H1 (cell line): ENCODE measurements at regions not wholly inside any gene's neighbourhood (a gene's known extent, or its start where the extent isn't known, plus 50 kb on each side); places are given as distances from the start of the nearest gene placed in this dataset.

ENCODE experiments used
- CTCF ChIA-PET: fragments of 300-600 bp; sonication (Branson Sonifier 250); formaldehyde crosslinking; loops from one replicate; lab custom pipeline; 2021; ENCODE audit not compliant: partially characterized antibody; lab: Charles Lee
- POLR2A ChIA-PET: fragments of 300-600 bp; sonication (Branson Sonifier 250); formaldehyde crosslinking; loops from one replicate; lab custom pipeline; 2021; ENCODE audit warnings: inconsistent platforms; ENCODE audit not compliant: partially characterized antibody; lab: Charles Lee
- DNase-seq, 2 experiments: peaks; one replicate each; pipeline versions ENCODE4 v3.0.0 to v3.0.0-alpha.2; 2010 to 2022; ENCODE audit warnings: low spot score in 2 of 2, low read depth in 1 of 2, mixed read lengths in 1 of 2
- FAIRE-seq: peaks from 2 replicates; lab custom pipeline; 2011; peaks lifted over from hg19 to GRCh38; lab: Jason Lieb, UNC
- H2AFZ ChIP-seq: 2 replicates; pipeline ENCODE4 v1.8.1; 2012; ENCODE audit warnings: low read length, inconsistent platforms
- H2AK5ac ChIP-seq: 2 replicates; pipeline ENCODE4 v1.6.1; 2013; ENCODE audit warnings: low read depth, low read length
- H2BK120ac ChIP-seq: replicated peaks from 2 replicates; pipeline ENCODE3; 2013; ENCODE audit warnings: low read depth, low read length, inconsistent platforms
- H2BK12ac ChIP-seq: 2 replicates; pipeline ENCODE4 v1.6.1; 2013; ENCODE audit warnings: low read depth, low read length
- H2BK15ac ChIP-seq: 2 replicates; pipeline ENCODE4 v1.6.1; 2013; ENCODE audit warnings: low read length
- H2BK20ac ChIP-seq: 2 replicates; pipeline ENCODE4 v1.6.1; 2013; ENCODE audit warnings: low read length
- H2BK5ac ChIP-seq: 2 replicates; pipeline ENCODE4 v1.6.1; 2013; ENCODE audit warnings: low read depth, low read length
- H3K14ac ChIP-seq: 2 replicates; pipeline ENCODE4 v1.6.1; 2013; ENCODE audit warnings: inconsistent platforms; ENCODE audit not compliant: insufficient read length
- H3K18ac ChIP-seq: 2 replicates; pipeline ENCODE4 v1.6.1; 2013; ENCODE audit warnings: low read length; ENCODE audit errors: extremely low read depth
- H3K23ac ChIP-seq: 2 replicates; pipeline ENCODE4 v1.6.1; 2013; ENCODE audit warnings: inconsistent platforms; ENCODE audit not compliant: insufficient read length
- H3K23me2 ChIP-seq: 2 replicates; pipeline ENCODE4 v1.6.1; 2013; ENCODE audit warnings: low read depth, low read length
- H3K27ac ChIP-seq: 2 replicates; pipeline ENCODE4 v1.6.1; 2011; ENCODE audit warnings: low read depth, low read length, inconsistent platforms
- H3K27me3 ChIP-seq, 4 experiments: replicated peaks in 1 of 4; 1 replicate in 1 of 4; 2 replicates in 3 of 4; pipeline versions ENCODE4 v1.6.1 to v1.8.1; 2011 to 2013; ENCODE audit warnings: low read length in 3 of 4, mild to moderate bottlenecking in 3 of 4, inconsistent platforms in 2 of 4, mixed read lengths in 2 of 4, moderate library complexity in 1 of 4; ENCODE audit not compliant: control insufficient read depth in 3 of 4, insufficient read depth in 3 of 4; ENCODE audit errors: extremely low read depth in 1 of 4
- H3K36me3 ChIP-seq, 4 experiments: 2 replicates each; pipeline versions ENCODE4 v1.6.1 to v1.8.1; 2011 to 2013; ENCODE audit warnings: mild to moderate bottlenecking in 4 of 4, low read length in 3 of 4, moderate library complexity in 2 of 4, control low read depth in 1 of 4, inconsistent platforms in 1 of 4; ENCODE audit not compliant: insufficient read depth in 4 of 4, control insufficient read depth in 2 of 4
- H3K4ac ChIP-seq: replicated peaks from 2 replicates; pipeline ENCODE3; 2013; ENCODE audit warnings: low read length, low read depth, mixed read lengths, inconsistent platforms; ENCODE audit not compliant: insufficient read length
- H3K4me1 ChIP-seq, 4 experiments: replicated peaks in 1 of 4; 1 replicate in 1 of 4; 2 replicates in 3 of 4; pipeline versions ENCODE4 v1.6.1 to v1.8.1; 2011 to 2013; ENCODE audit warnings: low read length in 3 of 4, inconsistent platforms in 2 of 4, mixed read lengths in 1 of 4; ENCODE audit not compliant: insufficient read depth in 4 of 4, control insufficient read depth in 3 of 4
- H3K4me2 ChIP-seq, 2 experiments: 2 replicates each; pipeline versions ENCODE4 v1.6.1 to v1.8.1; 2011 to 2013; ENCODE audit warnings: low read depth in 2 of 2, low read length in 2 of 2, control low read depth in 1 of 2, inconsistent platforms in 1 of 2, mild to moderate bottlenecking in 1 of 2; ENCODE audit not compliant: insufficient read depth in 1 of 2
- H3K4me3 ChIP-seq, 4 experiments: fragments of 200-600, 300-600 bp in 1 of 4; sonication (generic), shearing (Covaris generic), sonication (Bioruptor Twin) in 1 of 4; 2 replicates each; pipeline versions ENCODE4 v1.5.1 to v1.8.1; 2011 to 2016; ENCODE audit warnings: low read length in 4 of 4, low read depth in 3 of 4, control low read depth in 2 of 4, inconsistent platforms in 2 of 4, mild to moderate bottlenecking in 2 of 4, mixed read lengths in 1 of 4, moderate library complexity in 1 of 4; ENCODE audit not compliant: insufficient read depth in 2 of 4; ENCODE audit errors: extremely low read depth in 1 of 4
- H3K56ac ChIP-seq: replicated peaks from 2 replicates; pipeline ENCODE3; 2013; ENCODE audit warnings: low read depth, mild to moderate bottlenecking, mixed read lengths, low read length, inconsistent platforms; ENCODE audit not compliant: insufficient read length
- H3K79me1 ChIP-seq: 2 replicates; pipeline ENCODE4 v1.6.1; 2013; ENCODE audit warnings: low read depth, low read length, control low read depth
- H3K79me2 ChIP-seq, 2 experiments: 2 replicates each; pipeline versions ENCODE4 v1.6.1 to v1.8.1; 2012 to 2013; ENCODE audit warnings: low read length in 2 of 2, mild to moderate bottlenecking in 2 of 2, inconsistent platforms in 1 of 2; ENCODE audit not compliant: insufficient read depth in 2 of 2, control insufficient read depth in 1 of 2
- H3K9ac ChIP-seq, 4 experiments: replicated peaks in 1 of 4; 1 replicate in 1 of 4; 2 replicates in 3 of 4; pipeline versions ENCODE4 v1.6.1 to v1.8.1; 2011 to 2013; ENCODE audit warnings: low read depth in 3 of 4, low read length in 3 of 4, control low read depth in 2 of 4, mild to moderate bottlenecking in 2 of 4, moderate library complexity in 2 of 4, inconsistent platforms in 1 of 4; ENCODE audit errors: extremely low read depth in 1 of 4
- H3K9me3 ChIP-seq, 2 experiments: 2 replicates each; pipeline versions ENCODE4 v1.6.1 to v1.8.1; 2012 to 2013; ENCODE audit warnings: mild to moderate bottlenecking in 2 of 2, moderate library complexity in 2 of 2, control low read depth in 1 of 2, inconsistent platforms in 1 of 2, low read depth in 1 of 2, low read length in 1 of 2, mixed read lengths in 1 of 2; ENCODE audit not compliant: insufficient read depth in 2 of 2
- H4K20me1 ChIP-seq, 2 experiments: replicated peaks in 1 of 2; 2 replicates each; pipeline versions ENCODE3 to v1.8.1; 2011 to 2013; ENCODE audit warnings: inconsistent platforms in 2 of 2, low read length in 2 of 2, mild to moderate bottlenecking in 1 of 2; ENCODE audit not compliant: insufficient read depth in 2 of 2, control insufficient read depth in 1 of 2
- H4K5ac ChIP-seq: 2 replicates; pipeline ENCODE4 v1.6.1; 2013; ENCODE audit warnings: low read length, low read depth, mixed read lengths, inconsistent platforms; ENCODE audit not compliant: insufficient read length
- H4K8ac ChIP-seq: 2 replicates; pipeline ENCODE4 v1.8.0; 2013; ENCODE audit warnings: mild to moderate bottlenecking, moderate library complexity, low read length, inconsistent platforms; ENCODE audit not compliant: insufficient read depth; ENCODE audit errors: extremely low read depth
- H4K91ac ChIP-seq: replicated peaks from 2 replicates; pipeline ENCODE3; 2013; ENCODE audit warnings: low read length, mixed read lengths, inconsistent platforms; ENCODE audit not compliant: insufficient read length
- GABPA ChIP-seq: IDR thresholded peaks from 2 replicates; pipeline ENCODE4 v1.6.1; 2011; ENCODE audit warnings: mild to moderate bottlenecking, low read length, moderate library complexity, borderline replicate concordance; ENCODE audit not compliant: insufficient read depth
- KDM4A ChIP-seq: IDR thresholded peaks from one replicate; pipeline ENCODE4 v1.7.1; 2012; ENCODE audit warnings: low read depth, mild to moderate bottlenecking, moderate library complexity, low read length, inconsistent platforms; ENCODE audit not compliant: severe bottlenecking
- POLR2A ChIP-seq, 2 experiments: IDR thresholded peaks; 1 replicate in 1 of 2; 2 replicates in 1 of 2; pipeline ENCODE4 v1.6.1; 2011; ENCODE audit warnings: low read depth in 2 of 2, low read length in 2 of 2, mild to moderate bottlenecking in 2 of 2; ENCODE audit errors: control extremely low read depth in 1 of 2
- SIN3A ChIP-seq, 2 experiments: IDR thresholded peaks in 1 of 2; conservative IDR thresholded peaks in 1 of 2; 2 replicates each; pipeline ENCODE4 v1.6.1; 2011 to 2012; ENCODE audit warnings: low read length in 2 of 2, improper control_type of control experiment in 1 of 2, low read depth in 1 of 2, mild to moderate bottlenecking in 1 of 2
- TEAD4 ChIP-seq: IDR thresholded peaks from 2 replicates; pipeline ENCODE4 v1.6.1; 2012; ENCODE audit warnings: low read depth, low read length, inconsistent platforms, mixed read lengths
- WGBS, 2 experiments: shearing (Covaris generic) in 1 of 2; methylation state at CpG; one replicate each; pipeline versions ENCODE4 v1.1.6 to v1.1.7; 2013 to 2015; ENCODE audit warnings: low lambda C conversion rate in 2 of 2, mixed read lengths in 2 of 2, inconsistent platforms in 1 of 2, low coverage in 1 of 2, missing lambda C conversion rate in 1 of 2; ENCODE audit not compliant: insufficient replicate concordance in 2 of 2, insufficient coverage in 1 of 2, insufficient read length in 1 of 2; ENCODE audit errors: extremely low coverage in 1 of 2, missing lambda C conversion rate in 1 of 2; 5-methylcytosine and 5-hydroxymethylcytosine counted together

GRCh38 chr2:176643646-176644045 is 374.4 kb downstream of the MTX2 start:
- Histone ChIP-seq H3K36me3 (no peaks in the 10 kb centered on the region), H2BK5ac (no peak overlapping the region), H2BK20ac (no peak overlapping the region), H3K56ac (no peak overlapping the region), H2AK5ac (no peak overlapping the region), H3K18ac (no peak overlapping the region), H2BK12ac (no peak overlapping the region), H3K4ac (no peak overlapping the region), H3K4me3 (no peak overlapping the region), H2AFZ (no peak overlapping the region), H3K14ac (no peak overlapping the region), H4K5ac (no peak overlapping the region), H4K20me1 (no peaks in the 10 kb centered on the region), H3K23ac (no peak overlapping the region), H3K4me2 (no peak overlapping the region), H3K79me2 (no peaks in the 10 kb centered on the region), H3K23me2 (no peaks in the 10 kb centered on the region; the same call in 1 of the 2 replicates), H3K9ac (no peak overlapping the region), H3K27ac (no peak overlapping the region), H2BK15ac (no peak overlapping the region), H4K91ac (no peak overlapping the region), H4K8ac (no peak overlapping the region; the same call in 1 of the 2 replicates), H3K4me1 (peaks cover 0 to 16% (median 6%) of the 10 kb centered on the region in 4 experiments; a peak in 6 of 7 replicates), H3K79me1 (no peaks in the 10 kb centered on the region), H3K9me3 (no peaks in the 10 kb centered on the region), H2BK120ac (no peak overlapping the region), H3K27me3 (peaks cover 2 to 10% (median 5%) of the 10 kb centered on the region in 4 experiments; a peak in 5 of 7 replicates)
- WGBS, 2 experiments: 68% methylated on average over 8 of the region's 8 CpGs; no CpG with 5 or more reads in 1 of the 2 experiments
- ChIA-PET POLR2A (interaction anchor here (0.7 kb wide), 1 partner anchor 179 kb away, joined by 3 read pairs; no protein-coding TSS in a partner anchor), CTCF (interaction anchor here (0.6 to 13.2 kb wide), 5 partner anchors 9 to 500 kb away, joined by 3 to 119 read pairs (median 4); no protein-coding TSS in a partner anchor)
- FAIRE-seq (no peak), DNase-seq (no peak)
- no peak for TF ChIP-seq GABPA
- TF ChIP-seq SIN3A (conservative IDR thresholded peaks at IDR 0.05 in 1 of 2, IDR thresholded peaks at IDR 0.05 in 1 of 2; ENCODE audit: low read depth in 1 of 2, low read length in 2 of 2): no peak
- no peak for TF ChIP-seq KDM4A
- no peak for TF ChIP-seq POLR2A (IDR thresholded peaks at IDR 0.05; ENCODE audit: control extremely low read depth in 1 of 2, low read depth in 2 of 2, low read length in 2 of 2)
- TF ChIP-seq TEAD4: no peak
